HG03135 (cell line): ENCODE measurements at regions not wholly inside any gene's neighbourhood (a gene's known extent, or its start where the extent isn't known, plus 50 kb on each side); places are given as distances from the start of the nearest gene placed in this dataset.
"Not testable (repeated sequence)": the region's sequence is repeated elsewhere in the genome, so short reads cannot be mapped to it uniquely, and the experiment has no call there.

Source experiments
- ATAC-seq: cut with Tn5 transposase; IDR thresholded peaks from one replicate; pipeline ENCODE4 v1.9.1; 2021; ENCODE audit warnings: mild to moderate bottlenecking, moderate library complexity; ENCODE audit not compliant: unreplicated experiment

- no peak for ATAC-seq
Observed at GRCh38 chr17:77607606-77608005, 350.9 kb upstream of the TNRC6C start.

GRCh38 chr17:77608431-77608830 lies 350.1 kb upstream of the TNRC6C start:
- ATAC-seq = no peak

GRCh38 chr17:77609553-77610517 lies 348.7 kb upstream of the TNRC6C start:
- no peak for ATAC-seq

GRCh38 chr17:77610518-77610893 lies 348.0 kb upstream of the TNRC6C start:
- no peak for ATAC-seq

- no peak for ATAC-seq
Observed at GRCh38 chr17:77610972-77611521, 347.5 kb upstream of the TNRC6C start.

GRCh38 chr17:77611791-77612502 lies 346.6 kb upstream of the TNRC6C start:
- no peak for ATAC-seq

- no peak for ATAC-seq
Observed at GRCh38 chr17:77613218-77613617, 345.3 kb upstream of the TNRC6C start.

- ATAC-seq = no peak
Observed at GRCh38 chr17:77613627-77614026, 344.9 kb upstream of the TNRC6C start.

- no peak for ATAC-seq
Observed at GRCh38 chr17:77615703-77616253, 342.7 kb upstream of the TNRC6C start.

DNA sequence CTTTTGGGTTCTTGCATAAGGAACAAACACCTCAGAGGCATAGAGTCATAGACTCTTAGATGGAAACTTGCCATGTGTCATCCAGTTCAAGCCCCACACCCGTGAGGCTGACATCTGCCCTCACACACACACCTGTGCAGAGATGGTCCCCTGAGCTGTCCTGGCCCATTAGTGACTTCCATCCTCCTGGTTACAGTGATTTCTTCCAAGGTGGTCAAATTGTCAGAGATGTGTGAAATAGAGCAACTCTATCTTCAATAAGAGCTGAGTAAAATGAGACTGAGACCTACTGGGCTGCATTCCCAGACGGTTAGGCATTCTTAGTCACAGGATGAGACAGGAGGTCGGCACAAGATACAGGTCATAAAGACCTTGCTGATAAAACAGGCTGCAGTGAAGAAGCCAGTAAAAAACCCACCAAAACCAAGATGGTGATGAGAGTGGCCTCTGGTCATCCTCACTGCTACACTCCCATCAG lies 342.2 kb upstream of the TNRC6C start:
- ATAC-seq = no peak

- no peak for ATAC-seq
Observed at GRCh38 chr17:77617516-77617915, 341.0 kb upstream of the TNRC6C start.

DNA sequence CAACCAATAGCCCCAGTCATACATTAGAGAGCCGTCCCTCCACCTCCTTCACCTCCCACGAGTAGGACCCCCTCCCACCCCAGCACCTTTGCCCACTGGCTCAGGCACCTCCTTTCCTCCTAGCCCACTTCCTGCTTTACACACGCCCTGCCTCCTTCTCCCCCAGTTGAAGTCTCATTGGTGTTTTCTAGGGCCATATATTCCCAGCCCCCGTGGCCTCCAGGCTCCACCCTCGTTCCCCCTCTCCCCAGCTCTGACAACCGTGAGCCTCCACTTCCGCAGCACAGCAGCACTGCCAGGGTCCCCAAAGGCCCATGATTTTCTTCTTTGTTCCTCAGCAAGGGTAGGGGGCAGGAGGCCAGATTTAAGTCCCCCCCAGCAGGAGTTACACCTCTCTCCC lies 340.3 kb upstream of the TNRC6C start:
- ATAC-seq = no peak

- ATAC-seq = no peak
Observed at GRCh38 chr17:77618731-77619130, 339.8 kb upstream of the TNRC6C start.

GRCh38 chr17:77619326-77619725 lies 339.2 kb upstream of the TNRC6C start:
- ATAC-seq = no peak

DNA sequence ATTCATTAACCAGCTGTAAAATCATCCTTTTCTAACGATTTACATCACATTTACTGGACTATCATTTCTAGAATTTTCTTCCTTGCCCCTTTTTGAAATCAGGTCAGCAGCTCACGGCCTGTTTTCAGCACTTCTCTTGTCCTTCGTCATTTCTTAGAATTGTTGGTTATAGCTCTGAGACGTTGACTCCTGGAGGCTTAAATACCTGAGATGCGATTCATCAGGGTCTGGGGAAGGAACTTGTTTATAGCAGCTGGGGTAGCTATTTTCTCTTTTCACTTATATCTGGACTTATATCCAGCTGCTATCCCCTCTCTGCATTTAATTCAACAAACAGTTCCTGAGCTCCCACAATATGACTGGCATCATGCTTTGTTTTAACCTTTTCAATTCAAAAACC lies 338.7 kb upstream of the TNRC6C start:
- no peak for ATAC-seq

DNA sequence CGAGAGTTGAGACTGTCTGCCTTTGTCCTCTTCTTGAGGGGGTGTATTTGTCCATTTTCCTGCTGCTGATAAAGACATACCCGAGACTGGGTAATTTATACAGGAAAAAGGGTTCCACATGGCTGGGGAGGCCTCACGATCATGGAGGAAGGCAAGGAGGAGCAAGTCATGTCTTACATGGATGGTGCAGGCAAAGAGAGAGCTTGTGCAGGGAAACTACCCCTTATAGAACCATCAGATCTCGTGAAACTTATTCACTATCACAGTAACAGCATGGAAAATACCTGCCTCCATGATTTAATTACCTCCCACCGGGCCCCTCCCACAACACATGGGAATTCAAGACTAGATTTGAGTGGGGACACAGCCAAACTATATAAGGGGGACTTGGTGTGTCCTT lies 338.2 kb upstream of the TNRC6C start:
- no peak for ATAC-seq

DNA sequence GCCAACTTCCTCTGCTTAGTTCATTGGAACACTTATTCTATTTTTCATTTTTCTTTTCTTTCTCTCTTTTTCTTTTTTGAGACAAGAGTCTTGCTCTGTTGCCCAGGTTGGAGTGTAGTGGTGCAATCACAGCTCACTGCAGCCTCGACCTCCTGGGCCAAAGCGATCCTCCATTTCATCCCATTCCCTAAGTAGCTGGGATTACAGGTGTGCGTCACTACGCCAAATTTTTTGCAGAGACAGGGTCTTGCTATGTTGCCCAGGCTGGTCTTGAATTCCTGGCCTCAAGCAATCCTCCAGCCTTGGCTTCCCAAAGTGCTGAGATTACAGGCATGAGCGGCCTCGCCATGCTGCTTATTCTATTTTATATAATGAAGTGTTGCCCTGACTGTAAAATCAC lies 336.4 kb upstream of the TNRC6C start:
- not testable (repeated sequence) for ATAC-seq

- no peak for ATAC-seq
Observed at GRCh38 chr17:77622647-77623046, 335.9 kb upstream of the TNRC6C start.

GRCh38 chr17:77623321-77623720 lies 335.2 kb upstream of the TNRC6C start:
- ATAC-seq = not testable (repeated sequence)

DNA sequence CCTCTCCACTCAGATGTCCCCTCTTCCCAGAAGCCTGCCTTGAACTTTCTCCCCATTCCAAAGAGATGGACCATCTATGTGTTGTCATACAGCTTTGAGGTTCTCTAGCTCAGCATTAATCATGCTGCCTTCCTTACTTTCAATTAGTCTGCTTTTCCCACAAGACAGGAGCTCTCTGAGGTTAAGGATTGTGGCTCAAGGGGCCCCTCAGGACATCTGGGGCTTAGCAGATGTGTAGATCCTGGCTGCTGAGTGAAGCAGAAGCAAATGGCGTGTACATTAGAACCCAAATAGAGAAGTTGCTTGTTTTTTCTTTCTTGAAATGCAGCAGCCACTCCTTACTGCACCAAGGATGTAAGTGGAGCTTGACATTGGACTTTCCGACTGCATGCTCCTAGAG lies 330.5 kb upstream of the TNRC6C start:
- ATAC-seq = no peak

DNA sequence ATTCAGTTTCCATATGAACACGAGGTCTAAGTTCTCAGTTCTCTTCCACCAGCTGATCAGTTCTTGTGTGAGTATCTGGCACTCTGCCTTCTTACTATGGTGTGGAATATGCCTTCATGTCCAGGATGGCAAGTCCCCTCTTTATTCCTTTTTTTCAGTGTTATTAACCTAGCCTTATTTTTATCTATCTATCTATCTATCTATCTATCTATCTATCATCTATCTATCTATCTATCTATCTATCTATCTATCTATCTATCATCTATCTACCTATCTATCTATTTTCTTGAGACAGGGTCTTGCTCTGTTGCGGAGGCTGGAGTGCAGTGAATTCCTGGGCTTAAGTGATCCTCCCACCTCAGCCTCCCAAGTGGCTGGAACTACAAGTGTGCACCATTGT lies 329.2 kb upstream of the TNRC6C start:
- ATAC-seq = not testable (repeated sequence)
